ENCODE measurements at regions not wholly inside any gene's neighbourhood (a gene's known extent, or its start where the extent isn't known, plus 50 kb on each side); places are given as distances from the start of the nearest gene placed in this dataset.
A peak's percentile ranks its signal among the peaks of the same experiment; 100 is the strongest.
"Not testable (repeated sequence)": the region's sequence is repeated elsewhere in the genome, so short reads cannot be mapped to it uniquely, and the experiment has no call there.

GRCh38 chr2:44087036-44087713 is 81.5 kb upstream of the PPM1B start:
- DNase-seq = peak; percentile 85

- DNase-seq = no peak
Measured at GRCh38 chr2:44087714-44088092, 81.0 kb upstream of the PPM1B start.

- not testable (repeated sequence) for DNase-seq
Measured at GRCh38 chr2:44092519-44092918, 76.2 kb upstream of the PPM1B start.

- no peak for DNase-seq
Measured at GRCh38 chr2:44093970-44094369, 74.7 kb upstream of the PPM1B start.

GRCh38 chr2:44097322-44097907 is 71.3 kb upstream of the PPM1B start:
- DNase-seq = no peak

- DNase-seq = no peak
Measured at GRCh38 chr2:44098050-44098449, 70.6 kb upstream of the PPM1B start.

- no peak for DNase-seq
Measured at GRCh38 chr2:44098891-44099290, 69.8 kb upstream of the PPM1B start.

GRCh38 chr2:44100351-44100750 is 68.3 kb upstream of the PPM1B start:
- no peak for DNase-seq

- DNase-seq = no peak
Measured at GRCh38 chr2:44101246-44101645, 67.4 kb upstream of the PPM1B start.

GRCh38 chr2:44102790-44103562 is 65.7 kb upstream of the PPM1B start:
- no peak for DNase-seq

- no peak for DNase-seq
Measured at GRCh38 chr2:44103639-44104038, 65.0 kb upstream of the PPM1B start.

GRCh38 chr2:44104855-44105271 is 63.8 kb upstream of the PPM1B start:
- DNase-seq = no peak

- not testable (repeated sequence) for DNase-seq
Measured at GRCh38 chr2:44106509-44106908, 62.2 kb upstream of the PPM1B start.

- no peak for DNase-seq
Measured at GRCh38 chr2:44107086-44107740, 61.5 kb upstream of the PPM1B start.

- no peak for DNase-seq
Measured at GRCh38 chr2:44107974-44108373, 60.7 kb upstream of the PPM1B start.

- no peak for DNase-seq
Measured at GRCh38 chr2:44109166-44109565, 59.5 kb upstream of the PPM1B start.

GRCh38 chr2:44110444-44110843 is 58.2 kb upstream of the PPM1B start:
- DNase-seq = no peak

- no peak for DNase-seq
Measured at GRCh38 chr2:44112096-44112495, 56.6 kb upstream of the PPM1B start.

GRCh38 chr2:44116319-44116718 is 52.4 kb upstream of the PPM1B start:
- no peak for DNase-seq

- peak; percentile 21 for DNase-seq
Measured at GRCh38 chr2:44118257-44118656, 50.4 kb upstream of the PPM1B start.

All from activated naive CD4-positive, alpha-beta T cell treated with Interleukin-2 at 50 U/mL for 16 hours (primary cell).